Neural progenitor cell (in vitro differentiated cells): ENCODE measurements at regions not wholly inside any gene's neighbourhood (a gene's known extent, or its start where the extent isn't known, plus 50 kb on each side); places are given as distances from the start of the nearest gene placed in this dataset.

ENCODE experiments used
- DNase-seq: peaks from one replicate; pipeline ENCODE4 v3.0.0-alpha.2; 2016; ENCODE audit warnings: low spot score
- H2AFZ ChIP-seq: fragments of 200-600 bp; sonication (generic); replicated peaks from 2 replicates; pipeline ENCODE4 v1.6.1; 2016; ENCODE audit warnings: antibody characterized with exemption
- H3F3A ChIP-seq: fragments of 200-600 bp; sonication (generic); 2 replicates; pipeline ENCODE4 v1.6.1; 2016; ENCODE audit warnings: antibody characterized with exemption, low read depth
- H3K27ac ChIP-seq: fragments of 200-600 bp; sonication (generic); 2 replicates; pipeline ENCODE4 v1.5.1; 2016; ENCODE audit warnings: mild to moderate bottlenecking
- H3K27me3 ChIP-seq: fragments of 200-600 bp; sonication (generic); 2 replicates; pipeline ENCODE4 v1.6.1; 2016; ENCODE audit warnings: mild to moderate bottlenecking, moderate library complexity
- H3K36me3 ChIP-seq: fragments of 200-600 bp; sonication (generic); 2 replicates; pipeline ENCODE4 v1.5.1; 2016
- H3K4me1 ChIP-seq: fragments of 200-600 bp; sonication (generic); 2 replicates; pipeline ENCODE4 v1.6.1; 2016; ENCODE audit warnings: mixed run types
- H3K4me2 ChIP-seq: fragments of 200-600 bp; sonication (generic); 2 replicates; pipeline ENCODE4 v1.6.1; 2016
- H3K4me3 ChIP-seq: fragments of 200-600 bp; sonication (generic); 2 replicates; pipeline ENCODE4 v1.5.1; 2016
- H3K79me2 ChIP-seq: fragments of 200-600 bp; sonication (generic); 2 replicates; pipeline ENCODE4 v1.6.1; 2016; ENCODE audit warnings: low read depth
- H3K9ac ChIP-seq: fragments of 200-600 bp; sonication (generic); 2 replicates; pipeline ENCODE4 v1.6.1; 2016
- H3K9me3 ChIP-seq: fragments of 200-600 bp; sonication (generic); 2 replicates; pipeline ENCODE4 v1.5.1; 2016; ENCODE audit warnings: low read depth
- H4K20me1 ChIP-seq: fragments of 200-600 bp; sonication (generic); 2 replicates; pipeline ENCODE4 v1.6.1; 2016; ENCODE audit warnings: low read depth
- H3K27ac Mint-ChIP-seq: 3 replicates; pipeline ENCODE4 v1.8.0; 2021; ENCODE audit warnings: mixed read lengths
- H3K27me3 Mint-ChIP-seq: 2 replicates; pipeline ENCODE4 v1.8.0; 2022; ENCODE audit warnings: low read depth, mild to moderate bottlenecking, inconsistent platforms, moderate library complexity, mixed read lengths; ENCODE audit not compliant: insufficient read depth
- H3K36me3 Mint-ChIP-seq: 3 replicates; pipeline ENCODE4 v1.8.0; 2021; ENCODE audit warnings: mixed read lengths
- H3K4me1 Mint-ChIP-seq: 3 replicates; pipeline ENCODE4 v1.8.0; 2021; ENCODE audit warnings: mixed read lengths
- H3K4me3 Mint-ChIP-seq: 3 replicates; pipeline ENCODE4 v1.8.0; 2021; ENCODE audit warnings: mild to moderate bottlenecking, moderate library complexity, mixed read lengths
- H3K9me3 Mint-ChIP-seq: 3 replicates; pipeline ENCODE4 v1.8.0; 2020; ENCODE audit warnings: mixed read lengths
- CTCF ChIP-seq: fragments of 200-600 bp; sonication (generic); IDR thresholded peaks from 2 replicates; pipeline ENCODE4 v1.5.1; 2017; ENCODE audit warnings: antibody characterized with exemption, mild to moderate bottlenecking
- EZH2 ChIP-seq: fragments of 200-600 bp; sonication (generic); IDR thresholded peaks from 2 replicates; pipeline ENCODE4 v1.6.1; 2017; ENCODE audit warnings: antibody characterized with exemption, mild to moderate bottlenecking, moderate library complexity
- EZH2phosphoT487 ChIP-seq: fragments of 200-600 bp; sonication (generic); IDR thresholded peaks from 2 replicates; pipeline ENCODE4 v1.6.1; 2017; ENCODE audit warnings: antibody characterized with exemption

GRCh38 chr2:15777795-15778371 is 162.5 kb upstream of the MYCN start:
- H3K27me3 ChIP-seq: no peaks in the 10 kb centered on the region
- TF ChIP-seq EZH2: no peak
- no peak for TF ChIP-seq EZH2phosphoT487
- TF ChIP-seq CTCF: no peak
- H3F3A ChIP-seq: peaks cover 4% of the 10 kb centered on the region
- H3K4me1 ChIP-seq: peaks cover 12% of the 10 kb centered on the region
- Mint-ChIP-seq H3K27me3 (peaks cover 6% of the 10 kb centered on the region), H3K9me3 (peaks cover 10% of the 10 kb centered on the region), H3K36me3 (no peaks in the 10 kb centered on the region), H3K4me3 (no peak overlapping the region), H3K4me1 (peaks cover 28% of the 10 kb centered on the region), H3K27ac (no peak overlapping the region)
- no peak overlapping the region for H3K9ac ChIP-seq
- no peaks in the 10 kb centered on the region for H3K79me2 ChIP-seq
- H3K4me3 ChIP-seq: no peak overlapping the region
- H3K9me3 ChIP-seq: no peaks in the 10 kb centered on the region
- no peak for DNase-seq
- no peak overlapping the region for H2AFZ ChIP-seq
- H3K27ac ChIP-seq: no peak overlapping the region
- no peaks in the 10 kb centered on the region for H3K36me3 ChIP-seq
- no peaks in the 10 kb centered on the region for H4K20me1 ChIP-seq
- no peak overlapping the region for H3K4me2 ChIP-seq

GRCh38 chr2:15778529-15779219 is 161.7 kb upstream of the MYCN start:
- no peak overlapping the region for H3K4me2 ChIP-seq
- no peaks in the 10 kb centered on the region for H3K79me2 ChIP-seq
- peaks cover 26% of the 10 kb centered on the region for H3K4me1 Mint-ChIP-seq
- no peak overlapping the region for H3K9ac ChIP-seq
- H3K36me3 Mint-ChIP-seq: no peaks in the 10 kb centered on the region
- no peak overlapping the region for H2AFZ ChIP-seq
- H3K4me3 ChIP-seq: no peak overlapping the region
- H3F3A ChIP-seq: peaks cover 4% of the 10 kb centered on the region
- H3K9me3 ChIP-seq: no peaks in the 10 kb centered on the region
- no peak overlapping the region for H3K4me3 Mint-ChIP-seq
- peaks cover 6% of the 10 kb centered on the region for H3K27me3 Mint-ChIP-seq
- no peak for TF ChIP-seq CTCF
- TF ChIP-seq EZH2phosphoT487: no peak
- TF ChIP-seq EZH2: no peak
- H3K9me3 Mint-ChIP-seq: peaks cover 6% of the 10 kb centered on the region
- peaks cover 12% of the 10 kb centered on the region for H3K4me1 ChIP-seq
- H3K36me3 ChIP-seq: no peaks in the 10 kb centered on the region
- no peaks in the 10 kb centered on the region for H4K20me1 ChIP-seq
- no peak for DNase-seq
- no peak overlapping the region for H3K27ac ChIP-seq
- H3K27me3 ChIP-seq: no peaks in the 10 kb centered on the region
- H3K27ac Mint-ChIP-seq: no peak overlapping the region

- Mint-ChIP-seq H3K9me3 (peaks cover 3% of the 10 kb centered on the region), H3K4me3 (no peak overlapping the region), H3K27me3 (peaks cover 9% of the 10 kb centered on the region), H3K36me3 (no peaks in the 10 kb centered on the region), H3K27ac (peak overlapping the region; percentile 21), H3K4me1 (peaks cover 26% of the 10 kb centered on the region)
- peak overlapping the region; percentile 57 for H2AFZ ChIP-seq
- DNase-seq: no peak
- H3K79me2 ChIP-seq: no peaks in the 10 kb centered on the region
- no peaks in the 10 kb centered on the region for H4K20me1 ChIP-seq
- no peak overlapping the region for H3K4me3 ChIP-seq
- peaks cover 4% of the 10 kb centered on the region for H3F3A ChIP-seq
- H3K4me1 ChIP-seq: peaks cover 12% of the 10 kb centered on the region
- no peak overlapping the region for H3K4me2 ChIP-seq
- H3K27me3 ChIP-seq: no peaks in the 10 kb centered on the region
- H3K9me3 ChIP-seq: no peaks in the 10 kb centered on the region
- no peaks in the 10 kb centered on the region for H3K36me3 ChIP-seq
- TF ChIP-seq EZH2phosphoT487 (no peak), EZH2 (no peak), CTCF (no peak)
- H3K27ac ChIP-seq: no peak overlapping the region
- H3K9ac ChIP-seq: no peak overlapping the region
These were observed 160.8 kb upstream of the MYCN start for GRCh38 chr2:15779381-15780041.
